ENCODE measurements at regions not wholly inside any gene's neighbourhood (a gene's known extent, or its start where the extent isn't known, plus 50 kb on each side); places are given as distances from the start of the nearest gene placed in this dataset.

- DNase-seq (ENCODE audit: low spot score), result no peak
Observed at GRCh38 chr1:75984781-75985180, 52.6 kb upstream of the ASB17 start.

GRCh38 chr1:75985827-75986226 lies 53.6 kb upstream of the ASB17 start:
- no peak for DNase-seq (ENCODE audit: low spot score)

GRCh38 chr1:75986478-75986877 lies 54.3 kb upstream of the ASB17 start:
- DNase-seq (ENCODE audit: low spot score), result no peak

DNA sequence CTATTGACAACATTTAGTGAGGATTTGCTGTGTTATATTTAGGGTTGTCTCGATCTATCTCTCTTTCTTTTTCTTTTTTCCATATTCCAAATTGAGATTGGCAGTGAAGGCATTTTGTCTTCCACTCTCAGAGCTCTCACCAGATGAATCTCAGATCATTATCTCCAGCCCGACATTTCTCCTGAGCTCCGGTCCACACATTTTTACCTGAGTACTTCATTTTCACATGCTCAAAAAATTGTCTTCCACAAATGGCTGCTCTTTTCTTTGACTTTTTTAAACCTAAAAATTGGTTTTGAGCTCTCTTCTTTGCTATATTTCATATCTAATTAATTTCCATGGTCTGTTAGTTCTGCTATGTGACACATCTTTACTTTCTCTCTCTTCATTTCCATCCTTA lies 56.9 kb upstream of the ASB17 start:
- no peak for DNase-seq (ENCODE audit: low spot score)

- no peak for DNase-seq (ENCODE audit: low spot score)
Observed at GRCh38 chr1:75990686-75991085, 58.5 kb upstream of the ASB17 start.

DNA sequence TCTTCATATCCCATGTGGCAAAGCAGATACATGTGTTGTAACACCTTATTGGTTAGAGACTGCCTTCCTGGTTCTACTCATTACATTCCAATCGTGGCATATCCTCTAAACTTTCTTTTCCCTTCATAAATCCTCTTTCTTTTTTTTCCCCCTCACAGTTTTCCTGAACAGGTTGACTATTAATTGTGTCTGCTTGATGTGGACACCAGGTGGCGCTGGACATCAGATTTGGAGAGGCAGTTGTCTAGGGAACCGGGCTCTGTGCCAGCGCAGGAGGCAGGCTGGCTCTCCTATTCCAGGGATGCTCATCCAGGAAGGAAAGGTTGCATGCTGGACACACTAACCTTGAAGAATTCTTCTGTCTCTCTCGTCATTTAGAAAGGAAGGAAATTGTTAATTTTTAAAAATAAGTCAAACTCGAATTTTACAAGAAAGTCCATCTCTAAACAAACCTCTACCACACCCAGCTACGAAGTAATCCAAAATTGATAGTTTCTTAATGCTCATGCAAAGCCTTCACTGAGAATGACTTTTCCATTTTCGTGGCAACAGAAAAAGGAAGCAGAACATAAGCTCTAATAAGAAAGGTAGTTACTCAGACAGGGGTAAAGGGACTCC lies 59.4 kb upstream of the ASB17 start:
- peak; percentile 78 for DNase-seq (ENCODE audit: low spot score)

DNA sequence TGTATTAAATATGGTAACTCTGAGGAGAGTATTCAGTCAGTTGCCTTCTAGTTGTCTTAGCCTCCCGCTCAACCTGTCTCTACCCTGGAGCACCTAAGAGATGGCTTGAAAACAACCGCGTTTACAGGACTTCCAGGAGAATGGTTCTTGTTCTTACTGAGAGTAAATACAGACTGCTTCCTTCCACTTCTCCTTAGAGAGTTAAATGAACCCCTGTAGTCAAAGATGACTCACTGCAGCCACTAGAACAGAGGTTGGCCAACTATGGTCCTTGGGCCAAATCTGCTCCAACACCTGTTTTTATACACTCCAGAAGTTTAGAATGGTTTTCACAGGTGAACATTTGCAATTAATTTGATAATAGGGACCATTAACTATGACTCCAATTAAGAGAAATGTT lies 60.1 kb upstream of the ASB17 start:
- no peak for DNase-seq (ENCODE audit: low spot score)

- DNase-seq (ENCODE audit: low spot score), result no peak
Observed at GRCh38 chr1:75993661-75994060, 61.5 kb upstream of the ASB17 start.

GRCh38 chr1:75996196-75996595 lies 64.0 kb upstream of the ASB17 start:
- DNase-seq (ENCODE audit: low spot score), result no peak

- no peak for DNase-seq (ENCODE audit: low spot score)
Observed at GRCh38 chr1:75999034-75999433, 66.8 kb upstream of the ASB17 start.

DNA sequence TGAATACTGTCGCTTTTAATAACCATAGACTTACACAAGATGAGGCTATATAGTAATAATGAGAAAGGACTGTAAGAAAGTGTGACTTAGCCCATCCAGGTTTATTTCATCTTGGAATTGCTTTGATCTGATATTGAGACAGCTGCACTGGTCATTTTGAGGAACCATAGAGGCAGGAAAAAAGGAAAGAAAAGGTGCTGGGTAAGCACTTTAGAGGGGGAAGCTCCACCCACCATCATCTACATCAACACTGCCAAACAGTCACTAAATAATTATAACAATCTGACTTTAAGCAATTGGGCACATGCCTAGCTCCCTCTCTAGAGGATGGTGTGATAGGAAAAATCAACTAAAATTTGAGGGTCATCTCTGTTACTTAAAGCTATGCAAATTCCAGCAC lies 70.6 kb upstream of the ST6GALNAC3 start:
- DNase-seq (ENCODE audit: low spot score), result no peak

GRCh38 chr1:76005765-76006164 lies 68.8 kb upstream of the ST6GALNAC3 start:
- no peak for DNase-seq (ENCODE audit: low spot score)

DNA sequence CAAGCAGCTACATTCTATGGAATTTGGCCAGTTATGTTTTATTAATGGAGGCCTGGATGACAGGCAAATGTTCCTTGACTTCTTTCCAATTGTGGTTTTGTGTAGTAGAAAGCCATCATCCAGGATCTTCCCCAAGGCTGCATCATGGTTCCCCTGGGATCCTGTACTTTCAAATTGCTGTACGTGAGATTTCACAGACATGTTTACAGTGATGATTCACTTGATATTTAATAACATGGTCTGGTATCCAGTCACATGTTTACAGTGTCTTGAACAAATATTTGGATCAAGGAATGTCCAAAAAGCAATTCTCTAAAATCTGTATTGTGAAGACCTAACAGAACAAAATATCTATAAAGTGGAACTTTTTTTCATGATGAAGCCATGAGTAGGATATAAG lies 68.3 kb upstream of the ST6GALNAC3 start:
- DNase-seq (ENCODE audit: low spot score), result peak; percentile 19

DNA sequence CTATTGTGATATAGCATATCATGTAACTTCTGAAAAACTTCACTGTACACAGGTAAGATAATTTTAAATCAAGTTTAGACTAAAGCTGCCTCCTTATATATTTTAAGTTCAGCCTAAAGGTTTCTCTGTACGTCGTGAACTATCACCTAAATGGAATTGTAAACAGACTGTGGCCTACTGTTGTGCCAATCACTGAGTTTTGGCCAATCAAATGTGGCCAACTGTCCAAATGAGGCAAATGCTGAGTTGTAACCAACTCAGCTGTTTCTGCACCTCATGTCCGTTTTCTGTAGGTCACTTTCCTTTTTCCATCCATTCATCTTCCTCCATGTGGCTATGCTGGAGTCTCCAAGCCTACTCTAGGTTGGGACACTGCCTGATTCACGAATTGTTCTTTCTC lies 63.7 kb upstream of the ST6GALNAC3 start:
- no peak for DNase-seq (ENCODE audit: low spot score)

GRCh38 chr1:76012341-76013205 lies 62.0 kb upstream of the ST6GALNAC3 start:
- DNase-seq (ENCODE audit: low spot score), result no peak

DNA sequence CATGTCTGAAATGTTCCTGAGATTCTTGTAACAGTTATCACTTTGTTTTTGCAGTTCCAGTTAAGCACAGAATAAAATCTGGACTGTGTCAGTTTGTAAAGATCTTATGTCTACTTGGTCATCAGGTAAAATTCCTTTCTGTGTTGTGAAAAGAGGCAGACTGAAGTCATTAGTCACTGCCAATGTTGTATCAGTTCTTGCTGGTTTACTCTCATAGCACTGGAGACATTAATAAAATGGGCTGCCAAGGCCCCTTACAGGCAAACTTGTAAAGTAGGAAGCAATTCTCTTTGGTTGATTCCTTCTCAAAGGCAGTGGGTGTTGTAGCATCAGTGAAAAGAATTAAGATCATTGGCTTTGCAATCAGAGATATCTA lies 61.4 kb upstream of the ST6GALNAC3 start:
- no peak for DNase-seq (ENCODE audit: low spot score)

GRCh38 chr1:76015478-76016103 lies 59.0 kb upstream of the ST6GALNAC3 start:
- no peak for DNase-seq (ENCODE audit: low spot score)

DNA sequence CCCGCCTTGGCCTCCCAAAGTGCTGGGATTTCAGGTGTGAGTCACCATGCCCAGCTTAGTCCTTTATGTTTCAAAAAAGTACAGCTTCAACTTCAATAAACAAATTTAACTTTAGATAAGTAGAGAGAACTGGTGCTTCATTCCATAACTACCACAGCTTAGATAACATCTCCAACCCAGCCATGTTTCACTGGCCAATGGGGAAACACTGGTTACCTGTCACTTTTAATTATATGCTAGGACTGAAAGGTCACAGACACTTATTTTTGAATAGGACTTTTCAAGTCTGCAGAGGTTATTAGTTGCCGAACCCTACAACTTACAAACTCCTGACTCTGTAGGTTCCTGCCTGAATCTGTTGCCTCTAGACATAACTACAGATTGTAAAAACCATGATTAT lies 56.5 kb upstream of the ST6GALNAC3 start:
- no peak for DNase-seq (ENCODE audit: low spot score)

DNA sequence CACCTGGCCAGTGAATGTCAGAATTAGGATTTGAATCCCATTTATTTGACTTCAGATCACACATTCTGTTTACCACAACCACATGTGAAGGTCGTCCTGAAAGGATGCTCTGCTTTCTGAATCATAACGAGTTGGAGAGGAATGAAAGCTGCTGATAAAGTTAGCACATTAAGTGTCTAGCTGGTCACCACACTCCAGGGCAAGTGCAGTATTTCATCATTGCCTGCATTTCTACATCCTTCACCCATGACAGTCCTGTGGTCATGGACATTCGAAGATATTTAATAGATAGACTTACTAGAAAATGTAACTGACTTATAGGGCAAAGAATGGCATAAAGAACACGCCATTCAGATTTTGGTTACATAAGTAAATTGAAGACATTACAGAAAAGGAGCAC lies 52.7 kb upstream of the ST6GALNAC3 start:
- no peak for DNase-seq (ENCODE audit: low spot score)

- peak; percentile 28 for DNase-seq (ENCODE audit: low spot score)
Observed at GRCh38 chr1:76023669-76024435, 50.7 kb upstream of the ST6GALNAC3 start.

All from H4 (cell line).